Heart right ventricle (tissue), 16 donors: ENCODE measurements at regions not wholly inside any gene's neighbourhood (a gene's known extent, or its start where the extent isn't known, plus 50 kb on each side); places are given as distances from the start of the nearest gene placed in this dataset.

Experiments
- ATAC-seq, 8 donors: fragments of 200-7000 bp; cut with Tn5 transposase; one replicate each; pipeline ENCODE4 v1.9.1; 2020; ENCODE audit warnings: mild to moderate bottlenecking in 8 of 8, moderate library complexity in 8 of 8, moderate number of reproducible peaks in 1 of 8
- DNase-seq, 2 donors: peaks; one replicate each; pipeline ENCODE4 v3.0.0-alpha.2; 2020
- H3K27ac ChIP-seq, 10 donors: fragments of 200-600 bp; sonication (generic) in 2 of 10; one replicate each; pipeline versions ENCODE4 v1.5.0 to v1.8.0; 2020 to 2022; ENCODE audit warnings: mild to moderate bottlenecking in 3 of 10
- H3K27me3 ChIP-seq, 7 donors: fragments of 200-600 bp; one replicate each; pipeline ENCODE4 v1.8.0; 2021 to 2022; ENCODE audit warnings: mild to moderate bottlenecking in 2 of 7
- H3K36me3 ChIP-seq, 9 donors: fragments of 200-600 bp; sonication (generic) in 1 of 9; one replicate each; pipeline versions ENCODE4 v1.5.0 to v1.8.0; 2020 to 2022; ENCODE audit warnings: mild to moderate bottlenecking in 2 of 9
- H3K4me1 ChIP-seq, 9 donors: fragments of 200-600 bp; sonication (generic) in 1 of 9; one replicate each; pipeline versions ENCODE4 v1.5.0 to v1.8.0; 2020 to 2022; ENCODE audit warnings: mild to moderate bottlenecking in 4 of 9
- H3K4me3 ChIP-seq, 10 donors: fragments of 200-600 bp; sonication (generic) in 2 of 10; one replicate each; pipeline versions ENCODE4 v1.5.0 to v1.8.0; 2020 to 2022; ENCODE audit warnings: mild to moderate bottlenecking in 7 of 10, moderate library complexity in 2 of 10
- H3K9me3 ChIP-seq, 11 donors: fragments of 200-600 bp in 10 of 11; sonication (generic) in 2 of 11; one replicate each; pipeline versions ENCODE4 v1.5.0 to v1.8.0; 2013 to 2022; ENCODE audit warnings: mild to moderate bottlenecking in 2 of 11, control low read depth in 1 of 11, moderate library complexity in 1 of 11
- WGBS, 2 donors: extraction: QIAGEN DNeasy Blood & Tissue Kit; methylation state at CpG; one replicate each; pipeline ENCODE4 v1.1.7; 2013; ENCODE audit warnings: inconsistent platforms in 1 of 2; 5-methylcytosine and 5-hydroxymethylcytosine counted together
- intact Hi-C, 10 donors: fragments of 100-400 bp; cut with DNase I; formaldehyde crosslinking; loops; one replicate each; pipeline versions ENCODE4 v1.11.1 to v1.14.2; 2022
- TF ChIP-seq, protein P1 (sequence below), 9 donors: fragments of 200-600 bp; sonication (generic) in 2 of 9; IDR thresholded peaks; one replicate each; pipeline versions ENCODE4 v1.5.0 to v1.8.0; 2021 to 2022; ENCODE audit warnings: antibody characterized with exemption in 9 of 9, mild to moderate bottlenecking in 5 of 9, moderate library complexity in 1 of 9
- donor health status: Arrhythmogenic right ventricular cardiomyopathy.
- donor health status: ischemic (EF 13 %, LVEDD 7.1; RV severe dilation, severe dysfunction).
- donor health status: healthy with polysubstance abuse.
- donor health status: DM: no; HTN: yes; CAD: no.
- donor health status: DM: no; HTN: no; CAD: no.
- donor health status: ischemic (EF 25% LVEDD 6.9; RV normal size, moderate dysfunction).
- donor health status: ischemic (EF 25% LVEDD 5.7; RV mildly dilated, moderate dysfunction).
- donor health status: healthy.
- donor health status: DM: yes; HTN: yes; CAD: no.
- donor health status: Ischemic cardiomyopathy.
- donor health status: ischemic (EF 35%, LVEDD 5.7; RV mildly dilated, moderate dysfunction).
- donor health status: nonischemic (EF 11% LVEDD 7.7; RV severe dilation, severe dysfunction).
- donor health status: DM: yes; HTN: yes; CAD: no.
- donor health status: PGD.
- donor health status: ischemic (EF 29% LVEDD 5.4; RV normal size, mild dysfunction).
- donor health status: nonischemic (EF 23%, LVEDD 6.1; RV moderate dilation, normal function).

DNA sequence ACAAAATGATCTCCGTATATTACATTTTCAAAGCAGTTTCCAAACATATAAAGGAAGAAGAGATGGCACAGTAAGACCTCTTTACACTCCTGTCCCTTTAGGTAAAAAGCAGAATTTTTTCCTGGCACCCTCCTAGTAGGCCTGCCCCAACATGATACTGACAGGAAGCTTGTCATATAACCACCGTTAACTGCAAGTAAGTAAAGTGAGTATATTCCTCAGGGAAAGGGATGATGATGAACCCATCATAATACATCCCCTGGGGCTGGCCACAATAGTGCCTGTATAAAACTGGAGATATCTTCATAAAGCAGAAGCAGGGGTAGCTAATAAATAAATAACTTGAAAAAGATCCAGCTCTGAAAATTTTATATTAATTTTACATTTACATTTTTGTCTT is 893.0 kb downstream of the DIPK2A start:
- no peaks in the 10 kb centered on the region for H3K36me3 ChIP-seq

DNA sequence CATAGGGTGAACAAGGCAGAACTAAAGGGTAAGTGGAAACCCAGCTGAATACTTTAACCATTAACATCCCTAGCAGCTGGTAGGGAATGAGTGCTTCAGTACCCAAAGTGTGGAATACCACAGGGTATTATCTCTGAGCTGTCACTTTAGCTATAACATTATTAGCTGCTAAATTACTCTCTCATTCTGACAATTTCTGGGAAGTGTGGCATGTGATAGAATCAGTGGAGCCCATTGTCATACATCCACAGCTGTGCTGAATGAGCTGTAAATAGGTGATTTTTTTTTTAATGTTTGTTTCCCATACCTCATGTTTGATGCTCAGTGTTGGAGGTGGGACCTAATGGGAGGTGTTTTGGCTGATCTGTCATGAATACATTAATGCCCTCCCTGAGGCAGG is 894.3 kb downstream of the DIPK2A start:
- Histone ChIP-seq H3K9me3 (no peaks in the 10 kb centered on the region), H3K4me3 (no peak overlapping the region), H3K36me3 (no peaks in the 10 kb centered on the region), H3K27ac (no peak overlapping the region), H3K27me3 (no peaks in the 10 kb centered on the region), H3K4me1 (no peaks in the 10 kb centered on the region)
- DNase-seq = no peak
- intact Hi-C loops = no loop called here
- ATAC-seq = no peak
- TF ChIP-seq, protein P1, sequence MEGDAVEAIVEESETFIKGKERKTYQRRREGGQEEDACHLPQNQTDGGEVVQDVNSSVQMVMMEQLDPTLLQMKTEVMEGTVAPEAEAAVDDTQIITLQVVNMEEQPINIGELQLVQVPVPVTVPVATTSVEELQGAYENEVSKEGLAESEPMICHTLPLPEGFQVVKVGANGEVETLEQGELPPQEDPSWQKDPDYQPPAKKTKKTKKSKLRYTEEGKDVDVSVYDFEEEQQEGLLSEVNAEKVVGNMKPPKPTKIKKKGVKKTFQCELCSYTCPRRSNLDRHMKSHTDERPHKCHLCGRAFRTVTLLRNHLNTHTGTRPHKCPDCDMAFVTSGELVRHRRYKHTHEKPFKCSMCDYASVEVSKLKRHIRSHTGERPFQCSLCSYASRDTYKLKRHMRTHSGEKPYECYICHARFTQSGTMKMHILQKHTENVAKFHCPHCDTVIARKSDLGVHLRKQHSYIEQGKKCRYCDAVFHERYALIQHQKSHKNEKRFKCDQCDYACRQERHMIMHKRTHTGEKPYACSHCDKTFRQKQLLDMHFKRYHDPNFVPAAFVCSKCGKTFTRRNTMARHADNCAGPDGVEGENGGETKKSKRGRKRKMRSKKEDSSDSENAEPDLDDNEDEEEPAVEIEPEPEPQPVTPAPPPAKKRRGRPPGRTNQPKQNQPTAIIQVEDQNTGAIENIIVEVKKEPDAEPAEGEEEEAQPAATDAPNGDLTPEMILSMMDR (IDR thresholded peaks at IDR 0.05) = no peak

More for the DNA sequence above, 893.0 kb downstream of the DIPK2A start:
- no peak overlapping the region for H3K27ac ChIP-seq
- H3K4me3 ChIP-seq = no peak overlapping the region
- intact Hi-C loops = no loop called here
- H3K27me3 ChIP-seq = no peaks in the 10 kb centered on the region
- DNase-seq (no peak), ATAC-seq (no peak)
- WGBS, 2 donors = 54 to 57% methylated on average over 2 of the region's 2 CpGs
- H3K9me3 ChIP-seq = no peaks in the 10 kb centered on the region
- H3K4me1 ChIP-seq = no peaks in the 10 kb centered on the region
- TF ChIP-seq, protein P1 (IDR thresholded peaks at IDR 0.05) = no peak

DNA sequence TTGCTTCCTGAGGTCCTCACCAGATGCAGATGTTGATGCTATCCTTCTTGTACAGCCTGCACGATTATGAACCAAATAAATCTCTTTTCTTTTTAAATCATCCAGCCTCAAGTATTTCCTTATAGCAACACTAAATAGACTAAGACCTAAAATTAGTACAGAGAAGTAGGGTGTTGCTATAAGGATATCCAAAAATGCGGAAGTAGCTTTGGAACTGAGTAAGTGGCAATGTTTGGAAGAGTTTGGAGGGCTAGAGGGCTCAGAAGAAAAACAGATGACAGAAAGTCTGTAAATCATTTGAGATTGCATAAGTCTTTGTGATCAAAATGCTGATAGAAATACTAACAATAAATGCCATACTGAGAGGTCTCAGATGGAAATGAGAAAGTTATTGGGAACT is 894.9 kb downstream of the DIPK2A start:
- intact Hi-C loops = no loop called here
- no peak overlapping the region for H3K4me3 ChIP-seq
- no peaks in the 10 kb centered on the region for H3K27me3 ChIP-seq
- TF ChIP-seq, protein P1 (IDR thresholded peaks at IDR 0.05) = no peak
- DNase-seq (no peak), ATAC-seq (no peak)
- H3K9me3 ChIP-seq = no peaks in the 10 kb centered on the region
- H3K4me1 ChIP-seq = no peaks in the 10 kb centered on the region
- 59 to 69% methylated on average over 2 of the region's 2 CpGs for WGBS, 2 donors
- H3K36me3 ChIP-seq = no peaks in the 10 kb centered on the region
- H3K27ac ChIP-seq = no peak overlapping the region

- no peaks in the 10 kb centered on the region for H3K4me1 ChIP-seq
- no peaks in the 10 kb centered on the region for H3K36me3 ChIP-seq
- no peak overlapping the region for H3K4me3 ChIP-seq
- H3K27me3 ChIP-seq = no peaks in the 10 kb centered on the region
- no peak overlapping the region for H3K27ac ChIP-seq
- TF ChIP-seq, protein P1 (IDR thresholded peaks at IDR 0.05) = no peak
- ATAC-seq = no peak
- H3K9me3 ChIP-seq = no peaks in the 10 kb centered on the region
- intact Hi-C loops = no loop called here
- no peak for DNase-seq
These were observed 896.9 kb downstream of the DIPK2A start for GRCh38 chr3:144868506-144868905.

DNA sequence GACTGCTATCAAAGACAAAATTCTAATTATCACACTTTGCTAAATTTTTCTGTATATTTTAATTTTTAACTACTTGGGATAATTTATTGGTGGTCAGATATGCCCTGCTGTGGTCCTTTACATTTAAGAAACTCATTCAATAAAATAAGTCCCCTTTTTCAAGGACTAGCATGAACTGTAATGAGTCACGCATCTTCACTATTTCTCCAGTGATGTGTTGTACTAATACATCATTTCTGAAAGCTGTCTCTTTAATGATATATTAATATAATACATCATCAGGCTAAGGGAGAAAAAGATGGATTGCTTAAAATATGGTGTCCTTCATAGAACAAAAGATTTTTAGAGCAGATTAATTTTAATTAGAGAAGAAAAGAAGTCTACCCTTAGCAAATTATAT is 901.4 kb downstream of the DIPK2A start:
- DNase-seq (no peak), ATAC-seq (no peak)
- 93 to 100% methylated on average over 1 of the region's 1 CpG for WGBS, 2 donors
- Histone ChIP-seq H3K4me3 (no peak overlapping the region), H3K36me3 (no peaks in the 10 kb centered on the region), H3K9me3 (no peaks in the 10 kb centered on the region), H3K4me1 (no peaks in the 10 kb centered on the region), H3K27ac (no peak overlapping the region), H3K27me3 (no peaks in the 10 kb centered on the region)
- intact Hi-C loops = no loop called here
- TF ChIP-seq, protein P1 (IDR thresholded peaks at IDR 0.05) = no peak
